Lower leg skin (tissue), 4 donors: ENCODE measurements at regions not wholly inside any gene's neighbourhood (a gene's known extent, or its start where the extent isn't known, plus 50 kb on each side); places are given as distances from the start of the nearest gene placed in this dataset.
A peak's percentile ranks its signal among the peaks of the same experiment; 100 is the strongest.
"Not testable (repeated sequence)": the region's sequence is repeated elsewhere in the genome, so short reads cannot be mapped to it uniquely, and the experiment has no call there.

ENCODE experiments used
- DNase-seq, 2 donors: peaks; one replicate each; pipeline ENCODE4 v3.0.0-alpha.2; 2019; ENCODE audit warnings: low spot score in 2 of 2
- H3K4me3 ChIP-seq: fragments of 200-600 bp; sonication (generic); 2 replicates; pipeline ENCODE4 v1.5.1; 2017; ENCODE audit warnings: mild to moderate bottlenecking, low read depth; ENCODE audit not compliant: poor library complexity, severe bottlenecking
- CTCF ChIP-seq, 3 donors: fragments of 450-650 bp; IDR thresholded peaks; one replicate each; pipeline ENCODE4 v1.5.1; 2016; ENCODE audit warnings: antibody characterized with exemption in 3 of 3, mild to moderate bottlenecking in 3 of 3, moderate library complexity in 2 of 3
- POLR2A ChIP-seq, 2 donors: fragments of 450-650 bp; IDR thresholded peaks; one replicate each; pipeline ENCODE4 v1.6.1; 2016 to 2017; ENCODE audit warnings: antibody characterized with exemption in 2 of 2, mild to moderate bottlenecking in 1 of 2, moderate library complexity in 1 of 2
- WGBS, 2 donors: methylation state at CpG; one replicate each; pipeline ENCODE4 v1.1.5; 2018; 5-methylcytosine and 5-hydroxymethylcytosine counted together
- intact Hi-C: fragments of 100-400 bp; cut with DNase I; formaldehyde crosslinking; loops from one replicate; pipeline ENCODE4 v1.15.0; 2023; ENCODE audit warnings: low total_unique reads

GRCh38 chr22:22789922-22790845, 97.4 kb upstream of the IGLL5 start:
- TF ChIP-seq CTCF (IDR thresholded peaks at IDR 0.05) (no peak), POLR2A (IDR thresholded peaks at IDR 0.05) (no peak)
- intact Hi-C loops, result no loop called here
- WGBS, 2 donors, result 84 to 87% methylated on average over 6 of the region's 6 CpGs
- H3K4me3 ChIP-seq, result no peak overlapping the region
- no peak for DNase-seq

- intact Hi-C loops, result no loop called here
- 48 to 59% methylated on average over 10 of the region's 10 CpGs for WGBS, 2 donors
- H3K4me3 ChIP-seq, result no peak overlapping the region
- DNase-seq, result peak in 1 of 2 donors; percentile 62
- no peak for TF ChIP-seq POLR2A (IDR thresholded peaks at IDR 0.05)
- no peak for TF ChIP-seq CTCF (IDR thresholded peaks at IDR 0.05)
These were observed 96.0 kb upstream of the IGLL5 start for GRCh38 chr22:22791438-22792181.

- intact Hi-C loops, H3K4me3 ChIP-seq: not testable (repeated sequence)
- peak in 1 of 2 donors; percentile 45 for DNase-seq
- whole genome bisulfite sequencing, 2 donors, result 73 to 86% methylated on average over 4 of the region's 4 CpGs
These were observed 95.3 kb upstream of the IGLL5 start for GRCh38 chr22:22792205-22792786.

GRCh38 chr22:22795639-22796038, 92.0 kb upstream of the IGLL5 start:
- intact Hi-C loops, H3K4me3 ChIP-seq: not testable (repeated sequence)
- DNase-seq, result peak in 1 of 2 donors; percentile 49
- WGBS, 2 donors, result 72 to 82% methylated on average over 2 of the region's 2 CpGs

- 67 to 91% methylated on average over 2 of the region's 2 CpGs for WGBS, 2 donors
- intact Hi-C loops, result no loop called here
- TF ChIP-seq CTCF (IDR thresholded peaks at IDR 0.05) (no peak), POLR2A (IDR thresholded peaks at IDR 0.05) (no peak)
- no peak for DNase-seq
- no peak overlapping the region for H3K4me3 ChIP-seq
These were observed 90.9 kb upstream of the IGLL5 start for GRCh38 chr22:22796724-22797123.

- 61 to 79% methylated on average over 3 of the region's 3 CpGs for WGBS, 2 donors
- no peak overlapping the region for H3K4me3 ChIP-seq
- TF ChIP-seq CTCF (IDR thresholded peaks at IDR 0.05) (no peak), POLR2A (IDR thresholded peaks at IDR 0.05) (no peak)
- no peak for DNase-seq
- intact Hi-C loops, result no loop called here
These were observed 89.4 kb upstream of the IGLL5 start for GRCh38 chr22:22798232-22798616.
